Panc1 (cell line): ENCODE measurements at regions not wholly inside any gene's neighbourhood (a gene's known extent, or its start where the extent isn't known, plus 50 kb on each side); places are given as distances from the start of the nearest gene placed in this dataset.

Experiments used
- ATAC-seq: fragments of 200-7000 bp; cut with Tn5 transposase; 2 replicates; pipeline ENCODE4 v1.9.1; 2020; ENCODE audit warnings: mild to moderate bottlenecking, moderate library complexity
- BruUV-seq: library from RNA; stranded (reverse); fragments of 400-500 nt; replicated peaks from 2 replicates; lab custom pipeline; 2021; lab: Mats Ljungman, UMichigan
- CTCF ChIA-PET: fragments of 300-600 bp; sonication (Branson Sonifier 250); formaldehyde crosslinking; loops from one replicate; lab custom pipeline; 2022; ENCODE audit warnings: antibody characterized with exemption; lab: Charles Lee
- POLR2A ChIA-PET: fragments of 300-600 bp; sonication (Branson Sonifier 250); formaldehyde crosslinking; loops from one replicate; lab custom pipeline; 2022; ENCODE audit warnings: antibody characterized with exemption; lab: Charles Lee
- DNase-seq: peaks from one replicate; pipeline ENCODE4 v3.0.0-alpha.2; 2010; ENCODE audit warnings: low read depth, low spot score
- H3K27ac ChIP-seq: 2 replicates; pipeline ENCODE4 v1.5.1; 2011; ENCODE audit warnings: mild to moderate bottlenecking, low read length, inconsistent platforms
- H3K27me3 ChIP-seq: fragments of 200-500 bp; sonication (Bioruptor generic); 2 replicates; pipeline ENCODE4 v1.6.0; 2014; ENCODE audit warnings: low read length, inconsistent platforms; ENCODE audit not compliant: control insufficient read depth, insufficient read depth
- H3K36me3 ChIP-seq: fragments of 200-500 bp; sonication (Bioruptor generic); 2 replicates; pipeline ENCODE4 v1.5.1; 2014; ENCODE audit warnings: inconsistent platforms, mild to moderate bottlenecking, low read length, moderate library complexity; ENCODE audit not compliant: control insufficient read depth, insufficient read depth
- H3K4me1 ChIP-seq: 2 replicates; pipeline ENCODE4 v1.5.1; 2011; ENCODE audit warnings: inconsistent platforms, mild to moderate bottlenecking, low read length, moderate library complexity; ENCODE audit not compliant: control insufficient read depth, insufficient read depth
- H3K4me3 ChIP-seq, 2 experiments: 2 replicates each; pipeline ENCODE4 v1.5.1; 2011 to 2012; ENCODE audit warnings: low read depth in 2 of 2, low read length in 2 of 2, mild to moderate bottlenecking in 2 of 2, inconsistent platforms in 1 of 2, moderate library complexity in 1 of 2
- H3K9me3 ChIP-seq: fragments of 200-500 bp; sonication (Bioruptor generic); 2 replicates; pipeline ENCODE4 v1.5.1; 2014; ENCODE audit warnings: low read depth, mild to moderate bottlenecking, inconsistent platforms, low read length, moderate library complexity; ENCODE audit not compliant: control insufficient read depth, insufficient read depth
- POLR2AphosphoS5 ChIP-seq: IDR thresholded peaks from 2 replicates; pipeline ENCODE4 v1.6.1; 2012; ENCODE audit warnings: mild to moderate bottlenecking, low read depth, low read length, moderate library complexity
- SIN3A ChIP-seq: IDR thresholded peaks from 2 replicates; pipeline ENCODE4 v1.6.1; 2012; ENCODE audit warnings: low read depth, mild to moderate bottlenecking, low read length, moderate library complexity, borderline replicate concordance; ENCODE audit not compliant: insufficient read depth
- TCF7L2 ChIP-seq: IDR thresholded peaks from 2 replicates; pipeline ENCODE4 v1.6.1; 2011; ENCODE audit warnings: mild to moderate bottlenecking, low read depth, low read length, inconsistent platforms
- in situ Hi-C: cut with HindIII; loops from 2 replicates; pipeline ENCODE4 v1.10.0; 2016; ENCODE audit warnings: low sequenced_read_pairs, low pct_unique_long_range_greater_than_20kb
- intact Hi-C: fragments of 100-400 bp; cut with micrococcal nuclease; formaldehyde crosslinking; loops from one replicate; pipeline ENCODE4 v1.10.0; 2022; ENCODE audit not compliant: unreplicated experiment
- TF ChIP-seq, protein P1 (sequence below), 2 experiments: IDR thresholded peaks; 2 replicates each; pipeline ENCODE4 v1.6.1; 2011 to 2012; ENCODE audit warnings: low read depth in 2 of 2, control low read depth in 1 of 2, low read length in 1 of 2, mild to moderate bottlenecking in 1 of 2, moderate library complexity in 1 of 2; ENCODE audit not compliant: insufficient read depth in 1 of 2
- TF ChIP-seq, protein P2 (sequence below): fragments of 450-650 bp; IDR thresholded peaks from 2 replicates; pipeline ENCODE4 v1.5.1; 2017; ENCODE audit warnings: mild to moderate bottlenecking

DNA sequence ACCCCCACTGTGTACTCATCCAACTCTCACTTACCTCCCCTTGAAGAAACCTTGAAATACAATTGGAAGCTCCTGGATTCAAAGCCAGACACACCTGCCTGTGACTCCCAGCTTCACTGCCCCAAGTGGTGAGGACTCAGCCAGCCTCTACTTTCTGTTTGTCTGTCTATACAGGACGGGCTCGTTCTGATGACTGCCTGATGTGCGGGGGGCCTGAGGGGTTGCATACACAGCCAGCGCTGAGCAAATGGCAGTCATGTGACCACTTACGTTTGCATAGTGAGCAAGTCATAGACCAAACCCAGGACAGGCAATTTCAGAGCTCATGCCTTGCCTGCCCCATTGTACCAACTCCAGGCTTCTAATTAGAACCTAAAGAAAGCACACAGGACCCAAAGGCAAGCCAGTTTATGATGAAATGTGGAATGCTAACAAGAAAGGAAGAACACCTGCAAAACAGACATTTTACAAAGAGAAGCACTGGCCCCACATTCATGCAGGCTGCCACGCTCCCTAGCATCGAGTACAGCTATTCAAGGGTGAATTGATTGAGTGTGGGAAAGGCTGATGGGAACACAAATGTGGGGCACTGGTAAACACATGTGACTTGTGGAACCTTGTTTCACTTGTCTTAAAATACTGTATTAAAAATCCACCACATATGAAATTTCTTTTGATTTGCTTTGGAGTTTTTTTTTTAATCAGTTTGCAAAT lies 137.8 kb downstream of the LNPK start:
- no peaks in the 10 kb centered on the region for H3K27me3 ChIP-seq
- no peak overlapping the region for H3K27ac ChIP-seq
- ChIA-PET POLR2A (no interaction called here), CTCF (no interaction called here)
- in situ Hi-C loops = no loop called here
- no TSS peak for BruUV-seq
- no peak for DNase-seq
- H3K4me1 ChIP-seq = no peaks in the 10 kb centered on the region
- no peaks in the 10 kb centered on the region for H3K36me3 ChIP-seq
- ATAC-seq = no peak
- TF ChIP-seq, protein P1, sequence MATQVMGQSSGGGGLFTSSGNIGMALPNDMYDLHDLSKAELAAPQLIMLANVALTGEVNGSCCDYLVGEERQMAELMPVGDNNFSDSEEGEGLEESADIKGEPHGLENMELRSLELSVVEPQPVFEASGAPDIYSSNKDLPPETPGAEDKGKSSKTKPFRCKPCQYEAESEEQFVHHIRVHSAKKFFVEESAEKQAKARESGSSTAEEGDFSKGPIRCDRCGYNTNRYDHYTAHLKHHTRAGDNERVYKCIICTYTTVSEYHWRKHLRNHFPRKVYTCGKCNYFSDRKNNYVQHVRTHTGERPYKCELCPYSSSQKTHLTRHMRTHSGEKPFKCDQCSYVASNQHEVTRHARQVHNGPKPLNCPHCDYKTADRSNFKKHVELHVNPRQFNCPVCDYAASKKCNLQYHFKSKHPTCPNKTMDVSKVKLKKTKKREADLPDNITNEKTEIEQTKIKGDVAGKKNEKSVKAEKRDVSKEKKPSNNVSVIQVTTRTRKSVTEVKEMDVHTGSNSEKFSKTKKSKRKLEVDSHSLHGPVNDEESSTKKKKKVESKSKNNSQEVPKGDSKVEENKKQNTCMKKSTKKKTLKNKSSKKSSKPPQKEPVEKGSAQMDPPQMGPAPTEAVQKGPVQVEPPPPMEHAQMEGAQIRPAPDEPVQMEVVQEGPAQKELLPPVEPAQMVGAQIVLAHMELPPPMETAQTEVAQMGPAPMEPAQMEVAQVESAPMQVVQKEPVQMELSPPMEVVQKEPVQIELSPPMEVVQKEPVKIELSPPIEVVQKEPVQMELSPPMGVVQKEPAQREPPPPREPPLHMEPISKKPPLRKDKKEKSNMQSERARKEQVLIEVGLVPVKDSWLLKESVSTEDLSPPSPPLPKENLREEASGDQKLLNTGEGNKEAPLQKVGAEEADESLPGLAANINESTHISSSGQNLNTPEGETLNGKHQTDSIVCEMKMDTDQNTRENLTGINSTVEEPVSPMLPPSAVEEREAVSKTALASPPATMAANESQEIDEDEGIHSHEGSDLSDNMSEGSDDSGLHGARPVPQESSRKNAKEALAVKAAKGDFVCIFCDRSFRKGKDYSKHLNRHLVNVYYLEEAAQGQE (IDR thresholded peaks at IDR 0.05; ENCODE audit: insufficient read depth in 1 of 2, low read depth in 2 of 2, low read length in 1 of 2) = no peak
- TF ChIP-seq, protein P2, sequence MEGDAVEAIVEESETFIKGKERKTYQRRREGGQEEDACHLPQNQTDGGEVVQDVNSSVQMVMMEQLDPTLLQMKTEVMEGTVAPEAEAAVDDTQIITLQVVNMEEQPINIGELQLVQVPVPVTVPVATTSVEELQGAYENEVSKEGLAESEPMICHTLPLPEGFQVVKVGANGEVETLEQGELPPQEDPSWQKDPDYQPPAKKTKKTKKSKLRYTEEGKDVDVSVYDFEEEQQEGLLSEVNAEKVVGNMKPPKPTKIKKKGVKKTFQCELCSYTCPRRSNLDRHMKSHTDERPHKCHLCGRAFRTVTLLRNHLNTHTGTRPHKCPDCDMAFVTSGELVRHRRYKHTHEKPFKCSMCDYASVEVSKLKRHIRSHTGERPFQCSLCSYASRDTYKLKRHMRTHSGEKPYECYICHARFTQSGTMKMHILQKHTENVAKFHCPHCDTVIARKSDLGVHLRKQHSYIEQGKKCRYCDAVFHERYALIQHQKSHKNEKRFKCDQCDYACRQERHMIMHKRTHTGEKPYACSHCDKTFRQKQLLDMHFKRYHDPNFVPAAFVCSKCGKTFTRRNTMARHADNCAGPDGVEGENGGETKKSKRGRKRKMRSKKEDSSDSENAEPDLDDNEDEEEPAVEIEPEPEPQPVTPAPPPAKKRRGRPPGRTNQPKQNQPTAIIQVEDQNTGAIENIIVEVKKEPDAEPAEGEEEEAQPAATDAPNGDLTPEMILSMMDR = no peak
- TF ChIP-seq POLR2AphosphoS5 = no peak
- no peak for TF ChIP-seq SIN3A
- no peak for TF ChIP-seq TCF7L2
- no peaks in the 10 kb centered on the region for H3K9me3 ChIP-seq
- intact Hi-C loops = no loop called here
- no peak overlapping the region for H3K4me3 ChIP-seq

DNA sequence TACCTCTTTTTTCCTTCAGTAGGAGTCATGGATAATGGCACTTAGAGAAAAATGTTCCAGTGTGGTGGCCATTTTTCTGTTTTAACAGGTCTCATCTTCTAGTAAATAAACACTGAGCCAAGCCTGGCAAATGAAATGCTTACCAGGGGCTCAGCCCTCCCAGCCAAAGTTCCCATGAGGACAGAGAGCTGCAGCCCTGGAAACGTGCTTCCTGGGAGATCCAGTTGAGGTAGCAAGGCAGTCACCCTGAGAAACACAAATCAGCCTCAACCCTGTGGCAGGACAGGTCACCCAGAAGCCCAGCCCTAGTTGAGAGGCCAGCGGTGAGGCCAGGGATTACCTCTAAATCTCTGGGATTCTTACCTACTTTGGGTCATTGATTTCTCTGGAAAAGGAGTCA lies 140.1 kb downstream of the LNPK start:
- ChIA-PET CTCF (no interaction called here), POLR2A (no interaction called here)
- Histone ChIP-seq H3K4me1 (no peaks in the 10 kb centered on the region), H3K36me3 (no peaks in the 10 kb centered on the region), H3K9me3 (no peaks in the 10 kb centered on the region), H3K27me3 (no peaks in the 10 kb centered on the region), H3K4me3 (no peak overlapping the region), H3K27ac (no peak overlapping the region)
- DNase-seq (no peak), ATAC-seq (no peak)
- BruUV-seq = no TSS peak
- TF ChIP-seq SIN3A (no peak), TCF7L2 (no peak), POLR2AphosphoS5 (no peak)
- TF ChIP-seq, protein P2 = no peak
- TF ChIP-seq, protein P1 (IDR thresholded peaks at IDR 0.05; ENCODE audit: insufficient read depth in 1 of 2, low read depth in 2 of 2, low read length in 1 of 2) = no peak
- intact Hi-C loops (no loop called here), in situ Hi-C loops (no loop called here)
